Loucy (cell line): ENCODE measurements at regions not wholly inside any gene's neighbourhood (a gene's known extent, or its start where the extent isn't known, plus 50 kb on each side); places are given as distances from the start of the nearest gene placed in this dataset.

Source experiments
- H2AFZ ChIP-seq: fragments of 200-600 bp; sonication (generic); 2 replicates; pipeline ENCODE4 v1.6.0; 2016; ENCODE audit warnings: antibody characterized with exemption, mild to moderate bottlenecking, low read length, moderate library complexity
- H3F3A ChIP-seq: fragments of 200-600 bp; 2 replicates; pipeline ENCODE4 v1.6.0; 2016; ENCODE audit warnings: antibody characterized with exemption, low read depth, mild to moderate bottlenecking
- H3K27me3 ChIP-seq: fragments of 200-600 bp; sonication (generic); 2 replicates; pipeline ENCODE4 v1.6.1; 2014; ENCODE audit warnings: low read length, mild to moderate bottlenecking; ENCODE audit not compliant: insufficient read depth, poor library complexity, severe bottlenecking
- H3K36me3 ChIP-seq: fragments of 200-600 bp; sonication (generic); 2 replicates; pipeline ENCODE4 v1.6.1; 2016; ENCODE audit warnings: low read length; ENCODE audit not compliant: insufficient read depth
- H3K4me1 ChIP-seq: fragments of 200-600 bp; sonication (generic); 2 replicates; pipeline ENCODE4 v1.5.1; 2014; ENCODE audit warnings: low read length, mild to moderate bottlenecking; ENCODE audit not compliant: insufficient read depth, poor library complexity, severe bottlenecking
- H3K4me2 ChIP-seq: fragments of 200-600 bp; sonication (generic); 2 replicates; pipeline ENCODE4 v1.6.0; 2014; ENCODE audit warnings: antibody characterized with exemption, low read length, low read depth, mild to moderate bottlenecking; ENCODE audit not compliant: poor library complexity, severe bottlenecking
- H3K4me3 ChIP-seq: fragments of 200-600 bp; sonication (generic); 2 replicates; pipeline ENCODE4 v1.5.1; 2014; ENCODE audit warnings: low read length, mild to moderate bottlenecking, mixed read lengths; ENCODE audit not compliant: poor library complexity, severe bottlenecking
- H3K79me2 ChIP-seq: fragments of 200-600 bp; sonication (generic); 2 replicates; pipeline ENCODE4 v1.6.1; 2014; ENCODE audit warnings: low read length; ENCODE audit not compliant: insufficient read depth
- H3K9ac ChIP-seq: fragments of 200-600 bp; sonication (generic); 2 replicates; pipeline ENCODE4 v1.6.0; 2014; ENCODE audit warnings: mild to moderate bottlenecking, low read depth, low read length, moderate library complexity; ENCODE audit not compliant: poor library complexity, severe bottlenecking
- H3K9me2 ChIP-seq: fragments of 200-600 bp; sonication (generic); replicated peaks from 2 replicates; pipeline ENCODE4 v1.6.1; 2016; ENCODE audit warnings: low read depth, low read length, mixed read lengths
- H3K9me3 ChIP-seq: fragments of 200-600 bp; sonication (generic); 2 replicates; pipeline ENCODE4 v1.6.1; 2014; ENCODE audit warnings: mild to moderate bottlenecking, antibody characterized with exemption, low read length, low read depth; ENCODE audit not compliant: insufficient read depth
- H4K20me1 ChIP-seq: fragments of 200-600 bp; sonication (generic); 2 replicates; pipeline ENCODE4 v1.6.0; 2014; ENCODE audit warnings: antibody characterized with exemption, low read length, mild to moderate bottlenecking; ENCODE audit not compliant: insufficient read depth, poor library complexity, severe bottlenecking
- EZH2phosphoT487 ChIP-seq: fragments of 200-600 bp; IDR thresholded peaks from 2 replicates; pipeline ENCODE4 v1.6.1; 2018; ENCODE audit warnings: antibody characterized with exemption, mild to moderate bottlenecking, moderate library complexity, borderline replicate concordance
- TF ChIP-seq, protein P1 (sequence below): fragments of 200-600 bp; sonication (generic); conservative IDR thresholded peaks from 2 replicates; pipeline ENCODE4 v1.5.1; 2014; ENCODE audit warnings: mild to moderate bottlenecking, antibody characterized with exemption, low read length

DNA sequence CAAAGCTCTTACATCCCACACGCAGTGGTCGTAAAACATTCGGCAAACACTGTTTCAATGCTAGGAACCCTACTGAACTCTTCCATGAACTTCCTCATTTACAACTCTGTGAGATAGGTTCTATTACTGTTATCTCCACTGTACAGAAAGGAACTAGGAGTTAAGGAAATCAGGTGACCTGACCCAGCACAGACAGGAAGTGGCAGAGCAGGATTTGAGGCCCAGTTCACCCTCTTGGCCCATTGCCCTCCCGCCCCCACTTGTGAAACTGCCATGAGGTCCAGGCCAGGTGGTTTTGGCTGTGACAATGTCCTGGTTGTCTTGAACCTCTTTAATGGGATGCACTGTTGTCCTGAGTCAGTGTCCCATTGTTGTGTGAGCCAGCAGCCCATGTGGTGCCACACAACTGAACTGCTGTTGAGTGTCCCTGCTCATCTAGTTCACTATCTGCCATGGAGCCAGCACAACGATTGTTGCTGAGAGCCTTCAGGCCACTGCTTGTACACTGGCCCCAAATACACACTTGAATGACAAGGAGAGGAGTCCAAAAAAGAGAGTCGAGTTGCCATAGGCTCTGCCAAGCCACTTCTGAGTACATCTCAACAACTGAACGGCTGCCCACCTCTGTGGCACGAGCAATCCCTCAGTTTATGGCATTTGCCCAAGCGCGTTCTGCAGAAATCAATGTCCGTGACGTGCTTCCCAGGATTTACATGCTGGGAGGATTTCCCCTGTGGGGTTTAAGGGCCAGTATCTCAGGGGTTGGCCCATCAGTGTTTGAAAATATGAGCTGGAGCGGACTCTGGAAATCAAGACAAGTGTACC, 484.6 kb downstream of the TSHZ3 start:
- TF ChIP-seq, protein P1, sequence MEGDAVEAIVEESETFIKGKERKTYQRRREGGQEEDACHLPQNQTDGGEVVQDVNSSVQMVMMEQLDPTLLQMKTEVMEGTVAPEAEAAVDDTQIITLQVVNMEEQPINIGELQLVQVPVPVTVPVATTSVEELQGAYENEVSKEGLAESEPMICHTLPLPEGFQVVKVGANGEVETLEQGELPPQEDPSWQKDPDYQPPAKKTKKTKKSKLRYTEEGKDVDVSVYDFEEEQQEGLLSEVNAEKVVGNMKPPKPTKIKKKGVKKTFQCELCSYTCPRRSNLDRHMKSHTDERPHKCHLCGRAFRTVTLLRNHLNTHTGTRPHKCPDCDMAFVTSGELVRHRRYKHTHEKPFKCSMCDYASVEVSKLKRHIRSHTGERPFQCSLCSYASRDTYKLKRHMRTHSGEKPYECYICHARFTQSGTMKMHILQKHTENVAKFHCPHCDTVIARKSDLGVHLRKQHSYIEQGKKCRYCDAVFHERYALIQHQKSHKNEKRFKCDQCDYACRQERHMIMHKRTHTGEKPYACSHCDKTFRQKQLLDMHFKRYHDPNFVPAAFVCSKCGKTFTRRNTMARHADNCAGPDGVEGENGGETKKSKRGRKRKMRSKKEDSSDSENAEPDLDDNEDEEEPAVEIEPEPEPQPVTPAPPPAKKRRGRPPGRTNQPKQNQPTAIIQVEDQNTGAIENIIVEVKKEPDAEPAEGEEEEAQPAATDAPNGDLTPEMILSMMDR = no peak
- TF ChIP-seq EZH2phosphoT487 = no peak
- Histone ChIP-seq H3K4me2 (no peak overlapping the region), H3K79me2 (no peaks in the 10 kb centered on the region), H3K4me1 (no peaks in the 10 kb centered on the region), H3K4me3 (no peak overlapping the region), H3K27me3 (no peaks in the 10 kb centered on the region), H2AFZ (no peak overlapping the region), H3F3A (no peaks in the 10 kb centered on the region), H3K36me3 (no peaks in the 10 kb centered on the region), H3K9me3 (peaks cover 3% of the 10 kb centered on the region; the same call in 1 of the 2 replicates), H4K20me1 (no peaks in the 10 kb centered on the region), H3K9ac (no peak overlapping the region), H3K9me2 (no peaks in the 10 kb centered on the region)

- no peaks in the 10 kb centered on the region for H3K36me3 ChIP-seq
- no peaks in the 10 kb centered on the region for H3K9me2 ChIP-seq
- H2AFZ ChIP-seq = no peak overlapping the region
- H3K79me2 ChIP-seq = no peaks in the 10 kb centered on the region
- no peak overlapping the region for H3K4me2 ChIP-seq
- TF ChIP-seq, protein P1 = no peak
- no peak for TF ChIP-seq EZH2phosphoT487
- H3K9ac ChIP-seq = no peak overlapping the region
- H4K20me1 ChIP-seq = no peaks in the 10 kb centered on the region
- H3K4me1 ChIP-seq = no peaks in the 10 kb centered on the region
- no peaks in the 10 kb centered on the region for H3F3A ChIP-seq
- no peaks in the 10 kb centered on the region for H3K27me3 ChIP-seq
- H3K9me3 ChIP-seq = peaks cover 5% of the 10 kb centered on the region; the same call in 1 of the 2 replicates
- no peak overlapping the region for H3K4me3 ChIP-seq
Observed at GRCh38 chr19:30862876-30863275, 486.4 kb downstream of the TSHZ3 start.

- Histone ChIP-seq H3K9me2 (no peaks in the 10 kb centered on the region), H3K9me3 (0 out of 2 replicates have a peak, but pooled peaks cover 5% of the 10 kb centered on the region), H2AFZ (no peak overlapping the region), H3K4me3 (no peak overlapping the region), H4K20me1 (no peaks in the 10 kb centered on the region), H3K4me1 (no peaks in the 10 kb centered on the region), H3K9ac (no peak overlapping the region), H3K79me2 (no peaks in the 10 kb centered on the region), H3K36me3 (no peaks in the 10 kb centered on the region), H3F3A (no peaks in the 10 kb centered on the region), H3K27me3 (no peaks in the 10 kb centered on the region), H3K4me2 (no peak overlapping the region)
- TF ChIP-seq, protein P1 = no peak
- TF ChIP-seq EZH2phosphoT487 = no peak
Observed at GRCh38 chr19:30861919-30862318, 487.3 kb downstream of the TSHZ3 start.
